Neural progenitor cell (in vitro differentiated cells): ENCODE measurements at regions not wholly inside any gene's neighbourhood (a gene's known extent, or its start where the extent isn't known, plus 50 kb on each side); places are given as distances from the start of the nearest gene placed in this dataset.

Experiments
- DNase-seq: peaks from one replicate; pipeline ENCODE4 v3.0.0-alpha.2; 2016; ENCODE audit warnings: low spot score
- H2AFZ ChIP-seq: fragments of 200-600 bp; sonication (generic); replicated peaks from 2 replicates; pipeline ENCODE4 v1.6.1; 2016; ENCODE audit warnings: antibody characterized with exemption
- H3F3A ChIP-seq: fragments of 200-600 bp; sonication (generic); 2 replicates; pipeline ENCODE4 v1.6.1; 2016; ENCODE audit warnings: antibody characterized with exemption, low read depth
- H3K27ac ChIP-seq: fragments of 200-600 bp; sonication (generic); 2 replicates; pipeline ENCODE4 v1.5.1; 2016; ENCODE audit warnings: mild to moderate bottlenecking
- H3K27me3 ChIP-seq: fragments of 200-600 bp; sonication (generic); 2 replicates; pipeline ENCODE4 v1.6.1; 2016; ENCODE audit warnings: mild to moderate bottlenecking, moderate library complexity
- H3K36me3 ChIP-seq: fragments of 200-600 bp; sonication (generic); 2 replicates; pipeline ENCODE4 v1.5.1; 2016
- H3K4me1 ChIP-seq: fragments of 200-600 bp; sonication (generic); 2 replicates; pipeline ENCODE4 v1.6.1; 2016; ENCODE audit warnings: mixed run types
- H3K4me2 ChIP-seq: fragments of 200-600 bp; sonication (generic); 2 replicates; pipeline ENCODE4 v1.6.1; 2016
- H3K4me3 ChIP-seq: fragments of 200-600 bp; sonication (generic); 2 replicates; pipeline ENCODE4 v1.5.1; 2016
- H3K79me2 ChIP-seq: fragments of 200-600 bp; sonication (generic); 2 replicates; pipeline ENCODE4 v1.6.1; 2016; ENCODE audit warnings: low read depth
- H3K9ac ChIP-seq: fragments of 200-600 bp; sonication (generic); 2 replicates; pipeline ENCODE4 v1.6.1; 2016
- H3K9me3 ChIP-seq: fragments of 200-600 bp; sonication (generic); 2 replicates; pipeline ENCODE4 v1.5.1; 2016; ENCODE audit warnings: low read depth
- H4K20me1 ChIP-seq: fragments of 200-600 bp; sonication (generic); 2 replicates; pipeline ENCODE4 v1.6.1; 2016; ENCODE audit warnings: low read depth
- H3K27ac Mint-ChIP-seq: 3 replicates; pipeline ENCODE4 v1.8.0; 2021; ENCODE audit warnings: mixed read lengths
- H3K27me3 Mint-ChIP-seq: 2 replicates; pipeline ENCODE4 v1.8.0; 2022; ENCODE audit warnings: low read depth, mild to moderate bottlenecking, inconsistent platforms, moderate library complexity, mixed read lengths; ENCODE audit not compliant: insufficient read depth
- H3K36me3 Mint-ChIP-seq: 3 replicates; pipeline ENCODE4 v1.8.0; 2021; ENCODE audit warnings: mixed read lengths
- H3K4me1 Mint-ChIP-seq: 3 replicates; pipeline ENCODE4 v1.8.0; 2021; ENCODE audit warnings: mixed read lengths
- H3K4me3 Mint-ChIP-seq: 3 replicates; pipeline ENCODE4 v1.8.0; 2021; ENCODE audit warnings: mild to moderate bottlenecking, moderate library complexity, mixed read lengths
- H3K9me3 Mint-ChIP-seq: 3 replicates; pipeline ENCODE4 v1.8.0; 2020; ENCODE audit warnings: mixed read lengths
- CTCF ChIP-seq: fragments of 200-600 bp; sonication (generic); IDR thresholded peaks from 2 replicates; pipeline ENCODE4 v1.5.1; 2017; ENCODE audit warnings: antibody characterized with exemption, mild to moderate bottlenecking
- EZH2 ChIP-seq: fragments of 200-600 bp; sonication (generic); IDR thresholded peaks from 2 replicates; pipeline ENCODE4 v1.6.1; 2017; ENCODE audit warnings: antibody characterized with exemption, mild to moderate bottlenecking, moderate library complexity
- EZH2phosphoT487 ChIP-seq: fragments of 200-600 bp; sonication (generic); IDR thresholded peaks from 2 replicates; pipeline ENCODE4 v1.6.1; 2017; ENCODE audit warnings: antibody characterized with exemption

- Histone ChIP-seq H3K4me2 (no peak overlapping the region), H4K20me1 (no peaks in the 10 kb centered on the region), H3K27ac (no peak overlapping the region), H3K4me3 (no peak overlapping the region), H3K79me2 (no peaks in the 10 kb centered on the region), H3K27me3 (no peaks in the 10 kb centered on the region), H3K9ac (no peak overlapping the region), H3F3A (no peaks in the 10 kb centered on the region), H2AFZ (no peak overlapping the region), H3K36me3 (no peaks in the 10 kb centered on the region), H3K9me3 (no peaks in the 10 kb centered on the region), H3K4me1 (no peaks in the 10 kb centered on the region)
- Mint-ChIP-seq H3K36me3 (no peaks in the 10 kb centered on the region), H3K27ac (no peak overlapping the region), H3K27me3 (peaks cover 5% of the 10 kb centered on the region), H3K4me3 (no peak overlapping the region), H3K4me1 (peaks cover 10% of the 10 kb centered on the region), H3K9me3 (peaks cover 8% of the 10 kb centered on the region)
- DNase-seq: no peak
- TF ChIP-seq CTCF (no peak), EZH2phosphoT487 (no peak), EZH2 (no peak)
These were observed 333.7 kb upstream of the FANCL start for GRCh38 chr2:58574873-58575272.

- Histone ChIP-seq H3K4me3 (no peak overlapping the region), H3K9me3 (no peaks in the 10 kb centered on the region), H3K9ac (no peak overlapping the region), H3K79me2 (no peaks in the 10 kb centered on the region), H3K27ac (no peak overlapping the region), H3K36me3 (no peaks in the 10 kb centered on the region), H3K4me1 (no peaks in the 10 kb centered on the region), H3K27me3 (no peaks in the 10 kb centered on the region), H3K4me2 (no peak overlapping the region), H3F3A (no peaks in the 10 kb centered on the region), H2AFZ (no peak overlapping the region), H4K20me1 (no peaks in the 10 kb centered on the region)
- Mint-ChIP-seq H3K27me3 (peaks cover 5% of the 10 kb centered on the region), H3K4me1 (peaks cover 5% of the 10 kb centered on the region), H3K4me3 (no peak overlapping the region), H3K36me3 (no peaks in the 10 kb centered on the region), H3K27ac (no peak overlapping the region), H3K9me3 (no peaks in the 10 kb centered on the region)
- TF ChIP-seq CTCF (no peak), EZH2phosphoT487 (no peak), EZH2 (no peak)
- DNase-seq: no peak
These were observed 331.6 kb upstream of the FANCL start for GRCh38 chr2:58572731-58573130.

- peak; percentile 75 for DNase-seq
- Histone ChIP-seq H3K36me3 (no peaks in the 10 kb centered on the region), H3K9me3 (no peaks in the 10 kb centered on the region), H3F3A (no peaks in the 10 kb centered on the region), H3K4me1 (no peaks in the 10 kb centered on the region), H3K27me3 (no peaks in the 10 kb centered on the region), H3K9ac (no peak overlapping the region), H3K27ac (no peak overlapping the region), H2AFZ (peak overlapping the region; percentile 46), H3K4me2 (no peak overlapping the region), H3K4me3 (no peak overlapping the region), H4K20me1 (no peaks in the 10 kb centered on the region), H3K79me2 (no peaks in the 10 kb centered on the region)
- H3K4me1 Mint-ChIP-seq: peaks cover 5% of the 10 kb centered on the region
- H3K4me3 Mint-ChIP-seq: no peak overlapping the region
- no peaks in the 10 kb centered on the region for H3K36me3 Mint-ChIP-seq
- H3K27me3 Mint-ChIP-seq: peaks cover 5% of the 10 kb centered on the region
- H3K27ac Mint-ChIP-seq: no peak overlapping the region
- no peaks in the 10 kb centered on the region for H3K9me3 Mint-ChIP-seq
- no peak for TF ChIP-seq EZH2phosphoT487
- peak; percentile 68 for TF ChIP-seq CTCF
- TF ChIP-seq EZH2: no peak
These were observed 330.2 kb upstream of the FANCL start for GRCh38 chr2:58571181-58571852.
